Activated T-cell treated with anti-CD3 and anti-CD28 coated beads, Interleukin-2, amount 50 U/mL, for 72 hours (primary cell): ENCODE measurements at regions not wholly inside any gene's neighbourhood (a gene's known extent, or its start where the extent isn't known, plus 50 kb on each side); places are given as distances from the start of the nearest gene placed in this dataset.

ENCODE experiments used
- ATAC-seq, 2 donors: fragments of 150-1000 bp; cut with Tn5 transposase; replicated peaks in 1 of 2; 2 replicates each; pipeline ENCODE4 v1.10.0; 2021; ENCODE audit warnings: moderate library complexity in 2 of 2, mild to moderate bottlenecking in 1 of 2
- DNase-seq, 2 donors: peaks; one replicate each; pipeline ENCODE4 v3.0.0; 2021 to 2022; ENCODE audit warnings: mixed read lengths in 1 of 2
- H3K27ac Mint-ChIP-seq: one replicate; pipeline ENCODE4 v1.8.0; 2022; ENCODE audit warnings: mild to moderate bottlenecking, moderate library complexity, mixed read lengths
- H3K27me3 Mint-ChIP-seq: one replicate; pipeline ENCODE4 v1.8.0; 2022; ENCODE audit warnings: low read depth, mixed read lengths
- H3K36me3 Mint-ChIP-seq, 2 donors: one replicate each; pipeline ENCODE4 v1.8.0; 2022; ENCODE audit warnings: mixed read lengths in 2 of 2, mild to moderate bottlenecking in 1 of 2; ENCODE audit not compliant: insufficient read depth in 2 of 2
- H3K4me1 Mint-ChIP-seq: one replicate; pipeline ENCODE4 v1.8.0; 2022; ENCODE audit warnings: low read depth, mixed read lengths
- H3K4me3 Mint-ChIP-seq, 2 donors: one replicate each; pipeline ENCODE4 v1.8.0; 2022; ENCODE audit warnings: mild to moderate bottlenecking in 2 of 2, mixed read lengths in 2 of 2, moderate library complexity in 2 of 2
- H3K9me3 Mint-ChIP-seq, 2 donors: one replicate each; pipeline ENCODE4 v1.8.0; 2022; ENCODE audit warnings: mixed read lengths in 2 of 2

GRCh38 chr4:84362896-84363655 lies 136.0 kb downstream of the NKX6-1 start:
- H3K4me3 Mint-ChIP-seq, result no peak overlapping the region
- H3K27ac Mint-ChIP-seq, result no peak overlapping the region
- peaks cover 1 to 3% of the 10 kb centered on the region in 2 donors for H3K9me3 Mint-ChIP-seq
- no peak for ATAC-seq
- no peaks in the 10 kb centered on the region for H3K36me3 Mint-ChIP-seq
- H3K4me1 Mint-ChIP-seq, result no peaks in the 10 kb centered on the region
- H3K27me3 Mint-ChIP-seq, result no peaks in the 10 kb centered on the region
- DNase-seq, result no peak

DNA sequence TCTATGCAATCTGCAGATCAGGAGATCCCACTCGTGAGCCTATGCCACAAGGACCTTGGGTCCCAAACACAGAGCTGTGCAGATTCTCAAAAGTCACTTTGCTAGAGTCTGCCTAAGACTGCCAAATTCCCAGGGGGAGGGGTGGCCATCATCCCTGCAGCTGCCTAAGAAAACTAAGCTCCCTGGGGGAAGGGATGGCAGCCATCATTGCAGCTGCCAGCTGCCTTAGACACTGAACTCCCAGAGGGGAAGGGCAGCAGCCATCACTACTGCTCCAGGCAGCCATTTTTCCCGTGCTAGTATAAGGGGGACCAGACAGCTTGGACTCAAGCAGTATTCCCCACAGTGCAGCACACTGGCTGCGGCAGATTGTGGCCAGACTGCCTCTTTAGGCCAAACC lies 156.9 kb downstream of the NKX6-1 start:
- no peaks in the 10 kb centered on the region for H3K4me1 Mint-ChIP-seq
- no peak overlapping the region for H3K27ac Mint-ChIP-seq
- H3K36me3 Mint-ChIP-seq, result peaks cover 5% of the 10 kb centered on the region in 2 donors
- H3K9me3 Mint-ChIP-seq, result peaks cover 7 to 9% of the 10 kb centered on the region in 2 donors
- DNase-seq, result no peak
- H3K4me3 Mint-ChIP-seq, result no peak overlapping the region
- no peak for ATAC-seq
- H3K27me3 Mint-ChIP-seq, result no peaks in the 10 kb centered on the region

GRCh38 chr4:84341559-84341958 lies 157.5 kb downstream of the NKX6-1 start:
- H3K27ac Mint-ChIP-seq, result no peak overlapping the region
- no peak overlapping the region for H3K4me3 Mint-ChIP-seq
- no peak for ATAC-seq
- H3K4me1 Mint-ChIP-seq, result no peaks in the 10 kb centered on the region
- DNase-seq, result no peak
- no peaks in the 10 kb centered on the region for H3K27me3 Mint-ChIP-seq
- H3K36me3 Mint-ChIP-seq, result peaks cover 5% of the 10 kb centered on the region in 2 donors
- peaks cover 7 to 9% of the 10 kb centered on the region in 2 donors for H3K9me3 Mint-ChIP-seq

- no peak overlapping the region for H3K27ac Mint-ChIP-seq
- no peaks in the 10 kb centered on the region for H3K27me3 Mint-ChIP-seq
Measured at GRCh38 chr4:84338367-84338766, 160.7 kb downstream of the NKX6-1 start.

GRCh38 chr4:84336964-84337705 lies 162.0 kb downstream of the NKX6-1 start:
- no peak for ATAC-seq
- Mint-ChIP-seq H3K36me3 (peaks cover 0 to 2% of the 10 kb centered on the region in 2 donors), H3K9me3 (peaks cover 0 to 6% of the 10 kb centered on the region in 2 donors), H3K27me3 (no peaks in the 10 kb centered on the region), H3K4me1 (no peaks in the 10 kb centered on the region), H3K27ac (no peak overlapping the region), H3K4me3 (no peak overlapping the region)
- no peak for DNase-seq

More at GRCh38 chr4:84338367-84338766, 160.7 kb downstream of the NKX6-1 start:
- H3K4me1 Mint-ChIP-seq, result no peaks in the 10 kb centered on the region
- peaks cover 0 to 2% of the 10 kb centered on the region in 2 donors for H3K36me3 Mint-ChIP-seq
- ATAC-seq, result no peak
- DNase-seq, result no peak
- H3K9me3 Mint-ChIP-seq, result peaks cover 0 to 4% of the 10 kb centered on the region in 2 donors
- H3K4me3 Mint-ChIP-seq, result no peak overlapping the region

- H3K9me3 Mint-ChIP-seq, result peaks cover 3 to 4% of the 10 kb centered on the region in 2 donors
- no peaks in the 10 kb centered on the region for H3K36me3 Mint-ChIP-seq
- no peak for DNase-seq
- H3K4me1 Mint-ChIP-seq, result no peaks in the 10 kb centered on the region
- no peak for ATAC-seq
- no peak overlapping the region for H3K27ac Mint-ChIP-seq
- no peak overlapping the region for H3K4me3 Mint-ChIP-seq
- no peaks in the 10 kb centered on the region for H3K27me3 Mint-ChIP-seq
Measured at GRCh38 chr4:84327526-84327925, 171.6 kb downstream of the NKX6-1 start.

- no peak for ATAC-seq
- no peaks in the 10 kb centered on the region for H3K4me1 Mint-ChIP-seq
- H3K9me3 Mint-ChIP-seq, result peaks cover 2 to 4% of the 10 kb centered on the region in 2 donors
- H3K27ac Mint-ChIP-seq, result no peak overlapping the region
- H3K4me3 Mint-ChIP-seq, result no peak overlapping the region
- no peak for DNase-seq
- no peaks in the 10 kb centered on the region for H3K36me3 Mint-ChIP-seq
- no peaks in the 10 kb centered on the region for H3K27me3 Mint-ChIP-seq
Measured at GRCh38 chr4:84325625-84326024, 173.5 kb downstream of the NKX6-1 start.

DNA sequence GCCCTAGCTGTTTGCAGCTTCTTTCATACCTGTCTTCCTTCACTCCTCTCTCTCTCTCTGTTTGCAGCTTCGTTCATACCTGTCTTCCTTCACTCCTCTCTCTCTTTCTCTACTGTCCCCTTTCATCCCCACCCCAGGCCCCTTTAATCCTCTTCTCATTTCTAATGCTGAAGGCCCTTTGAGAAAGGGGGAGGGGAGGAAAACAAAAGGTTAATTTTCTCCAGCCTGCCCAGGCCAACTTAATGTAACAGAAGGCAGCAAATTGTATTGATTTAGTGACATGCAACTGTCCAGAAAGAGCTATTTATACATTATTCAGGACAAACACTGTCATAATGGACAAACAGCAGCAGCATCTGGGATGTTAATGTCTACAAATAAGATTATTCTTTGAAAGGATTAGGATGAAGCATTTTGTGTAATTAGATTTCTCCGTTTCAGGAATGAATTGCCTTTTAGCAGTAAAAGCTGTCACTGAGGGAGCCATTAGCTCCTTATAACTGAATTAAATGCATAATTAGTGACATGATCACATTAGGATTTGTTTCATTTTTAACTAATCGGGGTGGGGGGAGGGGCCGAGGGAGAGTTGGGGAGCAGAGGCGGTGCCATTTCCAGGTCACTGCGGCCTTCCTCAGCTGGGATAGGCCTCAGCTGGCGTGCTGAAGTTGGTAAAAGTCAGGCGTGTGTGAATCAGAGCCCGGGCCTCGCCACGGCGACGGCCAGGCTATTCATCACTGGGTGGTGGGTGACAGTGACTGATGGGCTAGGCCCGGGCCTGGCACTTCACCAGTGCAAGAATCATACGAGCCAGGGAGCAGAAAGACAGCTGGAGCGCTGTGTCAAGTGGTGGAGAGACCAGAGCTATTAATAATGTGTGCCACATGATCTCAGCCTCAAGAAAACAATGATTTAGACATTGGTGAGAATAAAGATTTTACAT lies 174.5 kb downstream of the NKX6-1 start:
- Mint-ChIP-seq H3K27me3 (no peaks in the 10 kb centered on the region), H3K27ac (no peak overlapping the region), H3K9me3 (peaks cover 2 to 4% of the 10 kb centered on the region in 2 donors), H3K4me1 (no peaks in the 10 kb centered on the region), H3K4me3 (no peak overlapping the region), H3K36me3 (no peaks in the 10 kb centered on the region)
- no peak for ATAC-seq
- DNase-seq, result no peak

DNA sequence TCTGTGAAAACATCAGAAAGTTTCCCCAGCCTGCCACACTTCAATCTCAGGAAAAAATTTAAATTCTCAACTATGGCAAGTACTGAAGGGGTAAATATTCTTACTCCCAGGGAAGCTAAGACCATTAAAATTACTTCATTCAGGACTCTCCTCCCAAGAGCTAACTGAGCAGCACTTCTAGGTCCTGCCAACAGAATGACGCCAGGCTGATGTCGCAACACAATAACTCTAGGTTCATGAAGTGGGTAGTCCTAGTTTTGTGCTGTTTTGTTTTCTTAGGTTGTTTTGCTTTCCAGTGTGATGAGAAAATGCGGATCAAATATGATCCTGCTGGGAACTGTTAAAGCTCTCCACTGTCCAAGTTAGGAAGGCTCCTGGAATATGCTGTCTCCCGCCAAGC lies 180.0 kb downstream of the NKX6-1 start:
- Mint-ChIP-seq H3K27me3 (no peaks in the 10 kb centered on the region), H3K4me3 (no peak overlapping the region), H3K36me3 (no peaks in the 10 kb centered on the region), H3K27ac (no peak overlapping the region), H3K4me1 (no peaks in the 10 kb centered on the region), H3K9me3 (peaks cover 0 to 4% of the 10 kb centered on the region in 2 donors)
- DNase-seq (no peak), ATAC-seq (no peak)

DNA sequence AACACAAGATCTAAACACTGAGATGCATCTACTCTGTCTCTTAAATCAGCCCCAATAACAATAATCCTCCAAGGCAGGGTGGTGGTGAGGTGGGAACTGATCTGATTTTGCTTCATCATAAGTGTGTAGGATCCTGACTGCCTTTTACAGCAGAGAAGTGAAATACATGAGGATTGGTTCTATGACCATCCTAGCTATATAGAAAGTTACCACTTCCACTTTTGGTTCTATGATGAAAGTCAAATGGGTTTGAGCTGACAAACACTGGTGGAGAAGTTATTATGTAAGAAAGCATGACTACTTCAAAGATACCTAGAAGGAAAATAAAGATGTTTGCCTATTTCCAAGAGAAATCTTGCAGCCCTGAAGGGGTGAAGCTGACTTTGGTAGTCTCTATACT lies 181.6 kb downstream of the NKX6-1 start:
- no peaks in the 10 kb centered on the region for H3K27me3 Mint-ChIP-seq
- peaks cover 0 to 4% of the 10 kb centered on the region in 2 donors for H3K9me3 Mint-ChIP-seq
- H3K4me1 Mint-ChIP-seq, result no peaks in the 10 kb centered on the region
- no peak for DNase-seq
- no peak for ATAC-seq
- H3K27ac Mint-ChIP-seq, result no peak overlapping the region
- H3K36me3 Mint-ChIP-seq, result no peaks in the 10 kb centered on the region
- H3K4me3 Mint-ChIP-seq, result no peak overlapping the region

DNA sequence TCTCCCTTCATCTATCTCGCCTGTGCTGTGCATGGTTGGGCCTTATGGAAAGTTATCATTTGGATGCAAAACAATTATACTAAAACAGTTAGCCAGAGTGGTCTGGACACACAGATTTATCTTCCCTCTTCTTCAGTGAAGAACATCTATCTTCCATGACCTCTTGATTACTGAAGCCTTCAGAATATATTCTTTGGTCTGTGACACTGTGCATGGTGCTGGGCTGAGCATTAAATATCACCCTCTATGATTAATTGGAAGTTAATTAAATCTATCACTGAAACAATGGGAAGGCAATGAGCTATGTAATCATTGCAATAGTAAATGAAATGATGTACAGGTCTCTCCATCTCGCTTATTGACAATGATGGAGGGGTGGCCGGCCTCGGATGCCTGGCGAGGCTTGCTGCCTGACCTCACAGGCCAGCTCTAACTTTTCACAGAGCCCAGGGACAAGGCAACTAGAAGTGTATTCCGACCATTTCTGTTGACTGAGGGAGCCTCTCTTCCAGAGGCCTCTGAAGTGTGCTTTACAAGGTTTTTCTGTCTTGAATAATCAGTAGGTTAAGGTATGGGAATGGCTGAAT lies 186.6 kb downstream of the NKX6-1 start:
- ATAC-seq (no peak), DNase-seq (no peak)
- Mint-ChIP-seq H3K4me3 (no peak overlapping the region), H3K4me1 (no peaks in the 10 kb centered on the region), H3K36me3 (no peaks in the 10 kb centered on the region), H3K27ac (no peak overlapping the region), H3K9me3 (peaks cover 0 to 2% of the 10 kb centered on the region in 2 donors), H3K27me3 (no peaks in the 10 kb centered on the region)

DNA sequence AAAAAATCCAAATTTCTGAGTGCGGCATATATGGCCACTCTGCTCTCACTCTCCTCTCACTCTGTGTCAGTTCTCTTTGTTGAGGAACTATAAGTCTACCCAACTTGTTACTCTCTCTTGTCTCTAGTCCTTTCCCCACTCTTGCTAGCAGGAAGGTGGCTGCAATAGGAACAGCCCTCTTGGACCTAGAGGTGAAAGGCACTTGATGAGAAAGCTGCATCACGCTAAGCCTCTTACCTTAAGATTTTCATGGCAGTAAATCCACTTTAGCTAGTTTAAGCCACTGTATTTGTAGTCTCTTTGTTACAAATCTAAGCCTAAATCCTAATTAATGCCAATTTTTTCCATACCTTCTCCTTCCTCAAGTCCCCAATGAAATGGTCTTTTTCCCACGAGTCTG lies 189.9 kb downstream of the NKX6-1 start:
- DNase-seq (no peak), ATAC-seq (no peak)
- H3K4me1 Mint-ChIP-seq, result no peaks in the 10 kb centered on the region
- peaks cover 0 to 1% of the 10 kb centered on the region in 2 donors for H3K9me3 Mint-ChIP-seq
- H3K27ac Mint-ChIP-seq, result no peak overlapping the region
- H3K4me3 Mint-ChIP-seq, result no peak overlapping the region
- no peaks in the 10 kb centered on the region for H3K27me3 Mint-ChIP-seq
- no peaks in the 10 kb centered on the region for H3K36me3 Mint-ChIP-seq
